ENCODE measurements at regions not wholly inside any gene's neighbourhood (a gene's known extent, or its start where the extent isn't known, plus 50 kb on each side); places are given as distances from the start of the nearest gene placed in this dataset.

DNA sequence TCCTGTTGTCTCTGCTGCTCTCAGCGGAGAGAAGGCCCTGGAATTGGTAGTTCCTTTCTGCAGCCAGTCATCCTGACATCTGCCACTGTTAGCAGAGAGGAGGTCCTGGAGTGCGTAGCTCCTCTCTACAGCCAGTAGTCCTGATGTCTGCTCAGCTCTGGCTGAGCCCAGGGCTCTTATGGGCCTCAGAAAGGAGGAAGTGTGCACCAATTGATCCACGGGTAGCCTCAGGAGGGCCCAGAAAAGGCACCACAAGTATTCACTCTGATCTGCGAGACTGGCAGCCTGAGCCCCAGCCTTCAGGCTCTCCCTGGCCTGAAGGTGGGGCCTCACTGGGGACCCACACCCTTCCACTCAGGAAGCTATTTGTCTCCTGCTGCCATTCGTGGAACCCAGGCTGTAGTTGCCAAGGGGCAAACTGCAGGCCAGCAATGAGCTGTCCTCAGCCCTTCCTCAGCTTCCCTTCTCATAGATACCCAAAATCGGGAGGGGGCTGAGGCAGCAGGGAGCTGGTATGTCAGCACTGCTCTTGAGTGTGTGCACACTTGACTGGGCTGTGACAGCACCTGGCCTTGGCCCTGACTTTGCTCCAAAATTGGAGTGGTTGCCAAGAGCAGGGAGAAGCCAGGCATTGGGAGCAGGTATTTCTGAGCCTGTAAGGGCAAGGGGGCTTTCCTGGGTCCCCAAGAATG, 1049.5 kb upstream of the ACO1 start:
- ChIA-PET RAD21 (ENCODE audit: low non-redundant PET in 1 of 2, low total read pairs in 2 of 2, uncharacterized antibody in 2 of 2, unreplicated experiment in 2 of 2) (no interaction called here), POLR2A (no interaction called here), CTCF (no interaction called here)
- H3K4me2 ChIP-seq (ENCODE audit: low read length) = no peak overlapping the region
- DNase-seq (ENCODE audit: low read depth, low spot score) (no peak), ATAC-seq (no peak)
- no peak for TF ChIP-seq SRF (IDR thresholded peaks at IDR 0.05; ENCODE audit: low read depth)
- TF ChIP-seq, protein P1, sequence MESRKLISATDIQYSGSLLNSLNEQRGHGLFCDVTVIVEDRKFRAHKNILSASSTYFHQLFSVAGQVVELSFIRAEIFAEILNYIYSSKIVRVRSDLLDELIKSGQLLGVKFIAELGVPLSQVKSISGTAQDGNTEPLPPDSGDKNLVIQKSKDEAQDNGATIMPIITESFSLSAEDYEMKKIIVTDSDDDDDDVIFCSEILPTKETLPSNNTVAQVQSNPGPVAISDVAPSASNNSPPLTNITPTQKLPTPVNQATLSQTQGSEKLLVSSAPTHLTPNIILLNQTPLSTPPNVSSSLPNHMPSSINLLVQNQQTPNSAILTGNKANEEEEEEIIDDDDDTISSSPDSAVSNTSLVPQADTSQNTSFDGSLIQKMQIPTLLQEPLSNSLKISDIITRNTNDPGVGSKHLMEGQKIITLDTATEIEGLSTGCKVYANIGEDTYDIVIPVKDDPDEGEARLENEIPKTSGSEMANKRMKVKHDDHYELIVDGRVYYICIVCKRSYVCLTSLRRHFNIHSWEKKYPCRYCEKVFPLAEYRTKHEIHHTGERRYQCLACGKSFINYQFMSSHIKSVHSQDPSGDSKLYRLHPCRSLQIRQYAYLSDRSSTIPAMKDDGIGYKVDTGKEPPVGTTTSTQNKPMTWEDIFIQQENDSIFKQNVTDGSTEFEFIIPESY (IDR thresholded peaks at IDR 0.05; ENCODE audit: extremely low read depth, insufficient replicate concordance, low read length) = no peak
- no peak for TF ChIP-seq ZNF274 (IDR thresholded peaks at IDR 0.05; ENCODE audit: low read depth, low read length)
- TF ChIP-seq POLR2A (IDR thresholded peaks at IDR 0.05; ENCODE audit: borderline replicate concordance, extremely low read depth, insufficient read depth, insufficient read length) = no peak
- TF ChIP-seq CEBPB (IDR thresholded peaks at IDR 0.05; ENCODE audit: low read depth) = no peak
- no peak for TF ChIP-seq TCF7L2 (IDR thresholded peaks at IDR 0.05; ENCODE audit: borderline replicate concordance, extremely low read depth, insufficient read depth, insufficient read length)
- no peak for TF ChIP-seq FOSL1 (IDR thresholded peaks at IDR 0.05; ENCODE audit: low read depth)
- TF ChIP-seq, protein P2, sequence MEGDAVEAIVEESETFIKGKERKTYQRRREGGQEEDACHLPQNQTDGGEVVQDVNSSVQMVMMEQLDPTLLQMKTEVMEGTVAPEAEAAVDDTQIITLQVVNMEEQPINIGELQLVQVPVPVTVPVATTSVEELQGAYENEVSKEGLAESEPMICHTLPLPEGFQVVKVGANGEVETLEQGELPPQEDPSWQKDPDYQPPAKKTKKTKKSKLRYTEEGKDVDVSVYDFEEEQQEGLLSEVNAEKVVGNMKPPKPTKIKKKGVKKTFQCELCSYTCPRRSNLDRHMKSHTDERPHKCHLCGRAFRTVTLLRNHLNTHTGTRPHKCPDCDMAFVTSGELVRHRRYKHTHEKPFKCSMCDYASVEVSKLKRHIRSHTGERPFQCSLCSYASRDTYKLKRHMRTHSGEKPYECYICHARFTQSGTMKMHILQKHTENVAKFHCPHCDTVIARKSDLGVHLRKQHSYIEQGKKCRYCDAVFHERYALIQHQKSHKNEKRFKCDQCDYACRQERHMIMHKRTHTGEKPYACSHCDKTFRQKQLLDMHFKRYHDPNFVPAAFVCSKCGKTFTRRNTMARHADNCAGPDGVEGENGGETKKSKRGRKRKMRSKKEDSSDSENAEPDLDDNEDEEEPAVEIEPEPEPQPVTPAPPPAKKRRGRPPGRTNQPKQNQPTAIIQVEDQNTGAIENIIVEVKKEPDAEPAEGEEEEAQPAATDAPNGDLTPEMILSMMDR (IDR thresholded peaks at IDR 0.05 in 2 of 3, conservative IDR thresholded peaks at IDR 0.05 in 1 of 3; ENCODE audit: borderline replicate concordance in 1 of 3, insufficient read depth in 1 of 3, low read depth in 2 of 3, low read length in 2 of 3) = no peak
- no peaks in the 10 kb centered on the region for H3K27me3 ChIP-seq (ENCODE audit: insufficient read depth, low read length)
- H3K9me2 ChIP-seq (ENCODE audit: insufficient read depth) = no peaks in the 10 kb centered on the region
- no peak overlapping the region for H3K4me3 ChIP-seq (replicated peaks in 1 of 2; ENCODE audit: low read depth in 1 of 2, low read length in 2 of 2)
- peaks cover 0 to 4% of the 10 kb centered on the region in 2 experiments; a peak in 1 of 4 replicates for H3K9me3 ChIP-seq (ENCODE audit: control insufficient read depth in 1 of 2, insufficient read depth in 1 of 2, low read depth in 1 of 2, low read length in 2 of 2)
- intact Hi-C loops (cut with micrococcal nuclease) = no loop called here
- no peak overlapping the region for H2AFZ ChIP-seq (ENCODE audit: low read depth, low read length, poor library complexity, severe bottlenecking)
- H3K9ac ChIP-seq (ENCODE audit: low read length) = no peak overlapping the region
- no peaks in the 10 kb centered on the region for H3K79me2 ChIP-seq (ENCODE audit: insufficient read depth, low read length)
- no peaks in the 10 kb centered on the region for H4K20me1 ChIP-seq (ENCODE audit: insufficient read depth)
- BruUV-seq (replicated peaks) = no TSS peak
- no peaks in the 10 kb centered on the region for H3K4me1 ChIP-seq (ENCODE audit: control insufficient read depth in 1 of 2, insufficient read depth in 2 of 2, low read length in 2 of 2)
- H3K36me3 ChIP-seq (ENCODE audit: control insufficient read depth in 1 of 2, insufficient read depth in 2 of 2, low read length in 2 of 2) = no peaks in the 10 kb centered on the region
- no peak overlapping the region for H3K27ac ChIP-seq (ENCODE audit: low read depth, low read length)
